Right atrium auricular region (tissue), 2 donors: ENCODE measurements at regions not wholly inside any gene's neighbourhood (a gene's known extent, or its start where the extent isn't known, plus 50 kb on each side); places are given as distances from the start of the nearest gene placed in this dataset.

Experiments used
- DNase-seq: peaks from one replicate; pipeline ENCODE4 v3.0.0-alpha.2; 2019; ENCODE audit warnings: low spot score
- H3K27ac ChIP-seq, 2 donors: fragments of 200-600 bp; sonication (generic); 1 replicate in 1 of 2; 2 replicates in 1 of 2; pipeline ENCODE4 v1.5.1; 2016 to 2019
- H3K27me3 ChIP-seq, 2 donors: fragments of 200-600 bp; sonication (generic); one replicate each; pipeline versions ENCODE4 v1.5.1 to v1.6.0; 2017 to 2019
- H3K36me3 ChIP-seq: fragments of 200-600 bp; sonication (generic); one replicate; pipeline ENCODE4 v1.5.1; 2016
- H3K4me1 ChIP-seq, 2 donors: fragments of 200-600 bp; sonication (generic); one replicate each; pipeline versions ENCODE4 v1.5.1 to v1.6.0; 2017 to 2019
- H3K4me3 ChIP-seq, 2 donors: fragments of 200-600 bp; sonication (generic); 1 replicate in 1 of 2; 2 replicates in 1 of 2; pipeline ENCODE4 v1.5.1; 2017 to 2019; ENCODE audit warnings: mild to moderate bottlenecking in 1 of 2, moderate library complexity in 1 of 2
- H3K9me3 ChIP-seq, 2 donors: fragments of 200-600 bp; sonication (generic); one replicate each; pipeline ENCODE4 v1.5.1; 2019
- TF ChIP-seq, protein P1 (sequence below), 2 donors: fragments of 200-600 bp; sonication (generic); IDR thresholded peaks; one replicate each; pipeline ENCODE4 v1.5.1; 2019; ENCODE audit warnings: antibody characterized with exemption in 2 of 2

DNA sequence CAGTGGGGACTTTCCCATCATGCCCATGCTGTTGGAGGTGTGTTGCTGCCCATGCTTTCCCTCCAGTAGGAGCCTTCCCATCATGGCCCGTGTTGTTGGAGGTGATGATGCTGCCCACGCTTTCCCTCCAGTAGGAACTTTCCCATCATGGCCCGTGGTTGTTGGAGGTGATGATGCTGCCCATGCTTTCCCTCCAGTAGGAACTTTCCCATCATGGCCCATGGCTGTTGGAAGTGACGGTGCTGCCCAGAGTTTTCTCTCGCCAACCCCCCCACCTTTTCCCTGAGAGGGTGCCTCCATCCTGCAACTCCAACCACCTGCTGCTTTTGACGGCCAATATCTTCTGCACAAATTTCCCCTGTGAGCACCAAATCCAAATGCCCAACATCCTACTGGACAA is 205.7 kb downstream of the TOMM20 start:
- TF ChIP-seq, protein P1, sequence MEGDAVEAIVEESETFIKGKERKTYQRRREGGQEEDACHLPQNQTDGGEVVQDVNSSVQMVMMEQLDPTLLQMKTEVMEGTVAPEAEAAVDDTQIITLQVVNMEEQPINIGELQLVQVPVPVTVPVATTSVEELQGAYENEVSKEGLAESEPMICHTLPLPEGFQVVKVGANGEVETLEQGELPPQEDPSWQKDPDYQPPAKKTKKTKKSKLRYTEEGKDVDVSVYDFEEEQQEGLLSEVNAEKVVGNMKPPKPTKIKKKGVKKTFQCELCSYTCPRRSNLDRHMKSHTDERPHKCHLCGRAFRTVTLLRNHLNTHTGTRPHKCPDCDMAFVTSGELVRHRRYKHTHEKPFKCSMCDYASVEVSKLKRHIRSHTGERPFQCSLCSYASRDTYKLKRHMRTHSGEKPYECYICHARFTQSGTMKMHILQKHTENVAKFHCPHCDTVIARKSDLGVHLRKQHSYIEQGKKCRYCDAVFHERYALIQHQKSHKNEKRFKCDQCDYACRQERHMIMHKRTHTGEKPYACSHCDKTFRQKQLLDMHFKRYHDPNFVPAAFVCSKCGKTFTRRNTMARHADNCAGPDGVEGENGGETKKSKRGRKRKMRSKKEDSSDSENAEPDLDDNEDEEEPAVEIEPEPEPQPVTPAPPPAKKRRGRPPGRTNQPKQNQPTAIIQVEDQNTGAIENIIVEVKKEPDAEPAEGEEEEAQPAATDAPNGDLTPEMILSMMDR (IDR thresholded peaks at IDR 0.05) = no peak
- H3K4me1 ChIP-seq = peaks cover 0 to 71% of the 10 kb centered on the region in 2 donors
- no peaks in the 10 kb centered on the region for H3K36me3 ChIP-seq
- no peak overlapping the region for H3K27ac ChIP-seq
- H3K9me3 ChIP-seq = no peaks in the 10 kb centered on the region
- no peak for DNase-seq
- H3K27me3 ChIP-seq = no peaks in the 10 kb centered on the region
- H3K4me3 ChIP-seq = no peak overlapping the region

DNA sequence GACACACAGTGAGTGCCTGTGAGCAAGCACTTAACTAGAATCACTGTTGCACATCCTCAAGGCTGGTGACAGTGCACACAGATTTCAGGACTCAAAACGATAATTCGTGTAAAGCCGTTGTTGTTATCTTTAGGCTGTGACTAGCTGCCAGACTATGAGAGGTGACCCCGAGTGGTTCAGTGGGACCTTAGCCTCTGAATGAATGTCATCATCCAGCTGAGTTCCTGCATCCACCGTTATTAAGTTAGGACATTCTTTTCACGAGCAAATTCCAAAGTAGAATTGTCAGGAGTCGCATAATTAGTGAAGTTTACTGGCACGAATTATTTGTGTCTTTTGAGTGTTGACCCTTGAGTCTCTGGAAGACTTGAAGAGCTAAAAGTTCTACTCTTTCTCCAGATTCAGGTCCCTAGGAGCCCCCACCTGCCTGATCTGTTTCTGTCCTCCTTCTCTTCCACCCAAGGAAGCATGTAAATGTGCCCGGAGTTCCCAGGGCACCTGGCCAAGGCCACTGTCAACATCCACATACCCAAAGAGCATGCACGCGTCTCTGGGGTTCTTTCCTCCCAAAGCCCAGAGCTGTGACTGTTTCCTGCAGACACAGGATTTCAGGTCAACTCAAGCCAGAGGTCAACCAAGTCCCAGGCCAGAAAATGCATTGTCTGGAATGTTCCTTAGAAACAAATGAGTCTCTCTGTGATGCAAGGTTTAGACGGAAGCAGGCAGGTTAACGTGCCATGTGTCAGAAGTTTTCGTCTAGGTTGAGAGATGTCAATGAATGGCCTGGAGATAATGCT is 207.2 kb downstream of the TOMM20 start:
- Histone ChIP-seq H3K27ac (peak overlapping the region; percentile 86 to 90), H3K9me3 (no peaks in the 10 kb centered on the region), H3K36me3 (no peaks in the 10 kb centered on the region), H3K4me1 (peaks cover 0 to 75% of the 10 kb centered on the region in 2 donors), H3K4me3 (no peak overlapping the region), H3K27me3 (no peaks in the 10 kb centered on the region)
- no peak for DNase-seq
- TF ChIP-seq, protein P1 (IDR thresholded peaks at IDR 0.05) = no peak

DNA sequence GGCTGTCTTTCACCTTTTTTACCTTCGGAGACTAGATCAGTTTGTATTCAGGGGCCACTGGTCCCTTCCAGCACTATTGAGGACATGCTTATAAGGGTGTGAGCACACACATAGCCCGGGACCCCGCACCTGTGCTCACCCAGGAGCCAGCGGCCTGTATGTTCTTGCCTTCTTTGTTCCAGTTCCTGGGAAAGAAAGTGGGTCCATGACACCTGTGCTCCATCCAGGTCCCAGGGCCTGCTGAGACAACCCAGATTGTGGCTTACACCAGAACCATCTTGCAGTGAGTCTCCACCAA is 207.8 kb downstream of the TOMM20 start:
- Histone ChIP-seq H3K27ac (peak overlapping the region; percentile 86 to 90), H3K4me1 (peaks cover 0 to 75% of the 10 kb centered on the region in 2 donors), H3K27me3 (no peaks in the 10 kb centered on the region), H3K9me3 (no peaks in the 10 kb centered on the region), H3K36me3 (no peaks in the 10 kb centered on the region), H3K4me3 (no peak overlapping the region)
- TF ChIP-seq, protein P1 (IDR thresholded peaks at IDR 0.05) = no peak
- DNase-seq = no peak

DNA sequence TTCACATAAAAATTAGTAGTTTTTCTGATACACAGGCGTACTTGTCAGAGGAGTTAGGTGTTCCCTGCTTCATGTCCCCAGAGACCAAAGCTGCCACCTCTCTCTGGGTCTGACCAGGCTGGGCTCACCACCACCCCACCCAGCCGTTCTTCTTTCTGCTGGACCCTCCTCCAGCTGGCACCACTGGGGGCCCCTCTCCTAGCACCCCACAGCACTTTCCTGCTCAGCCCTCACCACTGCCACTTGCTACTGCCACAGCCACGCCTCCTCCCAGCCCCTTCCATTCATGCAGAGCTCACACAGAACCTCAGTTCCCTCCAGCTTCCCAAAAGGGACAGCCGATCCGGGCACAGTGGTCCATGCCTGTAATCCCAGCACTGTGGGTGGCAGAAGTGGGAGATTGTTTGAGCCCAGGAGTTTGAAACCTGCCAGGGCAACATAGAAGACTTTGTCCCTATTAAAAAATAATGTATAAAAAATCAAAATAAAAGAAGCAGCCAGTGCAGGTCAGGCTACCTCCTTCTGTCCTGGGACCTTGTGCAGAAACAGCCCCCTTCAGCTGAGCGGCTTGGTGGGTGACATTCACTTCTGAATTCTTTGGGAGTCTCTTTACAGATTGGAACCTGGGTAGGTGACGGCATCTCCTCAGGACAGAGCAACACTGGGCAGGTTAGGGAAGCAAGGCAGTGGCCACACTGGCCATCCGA is 208.3 kb downstream of the TOMM20 start:
- no peak overlapping the region for H3K4me3 ChIP-seq
- no peaks in the 10 kb centered on the region for H3K27me3 ChIP-seq
- no peak for DNase-seq
- peak overlapping the region; percentile 86 to 90 for H3K27ac ChIP-seq
- H3K9me3 ChIP-seq = no peaks in the 10 kb centered on the region
- TF ChIP-seq, protein P1 (IDR thresholded peaks at IDR 0.05) = no peak
- H3K4me1 ChIP-seq = peaks cover 0 to 75% of the 10 kb centered on the region in 2 donors
- H3K36me3 ChIP-seq = no peaks in the 10 kb centered on the region

DNA sequence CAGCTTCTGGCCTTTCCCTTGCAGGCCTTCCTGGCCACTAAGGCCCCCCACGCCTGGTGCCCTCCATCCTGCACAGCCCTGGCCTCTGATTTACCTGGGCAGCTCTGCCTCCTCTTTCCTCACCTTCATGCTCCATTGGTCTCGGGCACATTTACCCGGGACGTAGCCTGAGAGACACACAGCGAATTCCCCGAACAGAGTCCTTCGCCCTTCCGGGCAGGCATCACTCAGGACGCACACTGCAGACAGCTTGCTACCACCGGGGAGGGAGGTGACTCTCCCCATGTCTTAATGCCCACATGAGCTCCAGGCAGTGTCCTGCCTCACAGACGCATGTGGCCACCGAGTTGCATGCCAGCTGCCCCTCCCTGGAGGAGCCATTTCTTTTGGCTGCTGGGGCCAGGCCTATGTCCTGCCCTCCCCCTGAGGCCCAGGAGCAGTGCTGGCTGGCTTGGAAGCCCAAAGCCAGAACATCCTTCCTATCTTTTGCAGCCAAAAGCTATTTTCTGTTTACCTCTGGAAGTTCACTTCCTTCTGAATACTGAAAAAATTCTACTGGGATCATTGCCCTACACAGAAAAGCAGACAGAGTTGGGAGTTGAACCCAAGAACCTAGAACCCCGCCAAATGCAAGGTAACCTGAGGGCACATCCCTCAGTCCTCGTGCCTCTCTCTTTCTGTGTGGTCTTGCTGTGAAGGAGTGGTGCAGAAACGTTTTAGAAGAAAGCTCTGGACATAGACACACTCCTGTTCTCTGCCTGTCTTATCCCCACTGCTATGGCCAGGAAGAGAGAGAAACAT is 209.5 kb downstream of the TOMM20 start:
- H3K36me3 ChIP-seq = no peaks in the 10 kb centered on the region
- no peaks in the 10 kb centered on the region for H3K27me3 ChIP-seq
- no peak overlapping the region for H3K4me3 ChIP-seq
- H3K9me3 ChIP-seq = no peaks in the 10 kb centered on the region
- peak overlapping the region; percentile 86 to 90 for H3K27ac ChIP-seq
- peaks cover 0 to 79% of the 10 kb centered on the region in 2 donors for H3K4me1 ChIP-seq
- TF ChIP-seq, protein P1 (IDR thresholded peaks at IDR 0.05) = no peak
- DNase-seq = no peak
